HK-2 (cell line): ENCODE measurements at regions not wholly inside any gene's neighbourhood (a gene's known extent, or its start where the extent isn't known, plus 50 kb on each side); places are given as distances from the start of the nearest gene placed in this dataset.
A peak's percentile ranks its signal among the peaks of the same experiment; 100 is the strongest.
"Not testable (repeated sequence)": the region's sequence is repeated elsewhere in the genome, so short reads cannot be mapped to it uniquely, and the experiment has no call there.

Experiments
- DNase-seq: peaks from one replicate; pipeline ENCODE4 v3.0.0-alpha.2; 2018; ENCODE audit not compliant: unreplicated experiment

DNA sequence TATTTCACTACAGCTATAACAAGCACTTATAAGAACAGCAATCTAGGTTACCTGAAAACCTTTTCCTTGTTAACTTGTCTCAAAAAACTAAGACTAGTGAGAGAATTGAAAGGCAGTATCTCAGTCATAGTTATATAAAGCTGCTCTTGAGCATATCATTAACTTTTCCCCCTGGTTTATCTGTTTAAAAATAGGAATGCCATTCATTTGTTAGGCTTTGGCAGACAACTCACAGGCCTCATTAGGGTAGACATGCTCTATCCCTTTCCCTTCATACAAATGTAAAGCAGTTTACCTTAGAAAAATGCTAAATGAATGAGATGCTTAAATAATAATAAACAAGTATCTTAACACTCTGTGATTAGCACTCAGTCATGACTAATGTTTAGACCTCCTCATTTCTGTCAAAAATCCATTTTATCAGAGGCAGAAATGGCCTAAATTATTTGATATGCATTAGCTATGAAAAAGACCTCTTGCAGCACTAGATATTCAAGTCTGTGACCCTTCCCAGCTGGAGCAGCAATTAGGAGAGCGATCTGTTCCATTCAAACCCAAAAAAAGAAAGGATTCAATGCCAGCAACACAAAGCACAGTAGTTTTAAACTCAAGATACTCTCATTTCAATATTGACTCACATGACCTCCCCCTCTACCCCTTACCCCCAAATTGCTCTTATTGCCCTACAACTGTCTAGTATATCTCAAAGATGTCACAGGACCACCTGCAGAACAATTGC lies 1578.8 kb upstream of the WWC1 start:
- no peak for DNase-seq

DNA sequence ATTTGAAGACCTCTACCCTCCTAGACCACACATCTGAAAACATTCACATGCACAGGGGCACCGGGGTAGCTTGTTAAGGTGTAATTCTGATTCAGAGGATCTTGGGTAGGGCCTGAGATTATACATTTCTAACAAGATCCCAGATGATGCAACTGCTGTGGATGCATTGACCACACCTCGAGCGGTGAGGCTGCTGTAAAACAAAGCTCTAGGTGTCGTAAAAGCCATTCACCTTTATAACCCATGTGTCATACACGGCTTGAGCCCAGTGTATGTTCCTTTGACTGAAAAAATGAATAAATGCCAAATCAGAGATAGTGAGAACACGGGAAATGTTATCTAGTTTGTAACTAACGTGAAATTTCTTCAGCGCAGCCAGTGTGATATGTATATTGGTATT lies 1578.2 kb upstream of the WWC1 start:
- DNase-seq, result no peak

DNA sequence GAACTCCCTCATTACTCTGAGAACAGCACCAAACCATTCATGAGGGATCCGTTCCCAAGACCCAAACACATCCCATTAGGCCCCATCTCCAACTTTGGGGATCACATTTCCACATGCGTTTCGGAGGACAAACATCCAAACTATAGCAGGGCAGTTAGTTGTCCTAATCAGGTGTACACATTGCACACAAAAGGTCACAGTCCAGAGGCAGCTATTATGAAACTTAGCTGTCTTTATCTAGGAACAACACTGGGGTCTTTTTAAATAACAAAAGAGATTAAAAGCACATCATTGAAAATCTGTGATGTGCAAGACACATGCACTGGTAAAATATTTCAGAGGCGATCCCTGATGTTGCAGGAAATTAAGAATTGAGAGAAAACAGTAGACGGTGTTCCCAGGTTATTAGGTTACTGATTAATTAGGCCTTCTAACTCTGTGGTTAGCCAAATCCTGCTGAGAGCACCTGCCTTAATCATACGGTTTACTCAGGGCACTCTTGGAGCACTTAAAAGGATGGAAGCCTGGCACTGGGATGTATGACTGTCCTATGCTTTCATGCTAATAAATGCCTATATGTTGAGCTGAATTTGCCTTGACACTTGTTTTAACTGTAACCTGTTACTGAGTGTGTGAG lies 1574.5 kb upstream of the WWC1 start:
- DNase-seq, result no peak

DNA sequence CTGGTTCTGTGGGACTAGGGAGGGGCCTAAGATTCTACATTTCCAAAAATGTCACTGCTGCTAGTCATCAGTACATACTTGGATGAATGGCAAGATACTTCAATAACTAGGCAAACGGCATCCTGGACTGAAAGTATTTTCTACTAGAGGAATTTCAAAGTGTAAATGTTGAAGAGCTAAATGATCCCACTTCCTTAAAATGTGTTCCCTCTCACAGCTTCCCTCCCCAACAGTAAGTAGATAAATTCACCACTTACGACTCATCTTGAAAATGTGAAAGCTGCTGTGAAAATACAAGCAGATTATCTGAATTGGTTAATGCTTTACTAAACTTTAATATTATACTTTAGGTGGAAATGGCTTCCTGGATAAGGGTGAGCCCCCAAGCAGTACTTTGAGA lies 1571.5 kb upstream of the WWC1 start:
- no peak for DNase-seq

DNA sequence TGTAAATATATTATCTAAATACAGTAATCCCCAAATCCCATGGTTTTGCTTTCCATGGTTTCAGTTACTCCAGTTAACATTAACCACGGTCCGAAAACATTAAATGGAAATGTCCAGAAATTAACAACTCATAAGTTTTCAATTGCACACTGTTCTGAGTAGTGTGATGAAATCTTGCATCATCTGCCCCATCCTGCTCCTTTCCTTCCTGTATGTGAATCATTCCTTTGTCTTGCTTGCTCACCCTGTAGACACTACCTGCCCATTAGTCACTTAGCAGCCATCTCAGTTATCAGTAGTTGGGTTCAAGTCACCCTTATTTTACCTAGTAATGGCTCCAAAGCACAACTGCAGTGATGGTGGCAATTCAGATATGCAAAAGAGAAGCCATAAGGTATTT lies 1568.5 kb upstream of the WWC1 start:
- DNase-seq, result peak; percentile 8

DNA sequence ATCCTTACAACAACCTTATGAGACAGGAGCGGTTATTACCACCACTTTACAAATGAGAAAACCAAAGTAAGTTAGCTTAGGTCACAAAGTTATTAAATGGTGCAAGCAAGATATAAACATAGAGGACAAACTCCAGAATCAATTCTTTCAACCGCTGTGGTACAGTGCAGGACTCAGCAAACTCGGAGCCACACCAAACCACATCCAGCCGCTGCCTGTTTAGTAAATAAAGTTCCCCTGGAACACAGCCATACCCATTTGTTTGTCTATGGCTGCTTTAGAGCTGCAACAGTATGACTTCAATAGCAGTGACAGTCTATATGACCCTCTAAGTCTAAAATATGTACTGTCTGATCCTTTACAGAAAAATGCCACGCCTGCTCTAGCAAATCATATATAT lies 1567.2 kb upstream of the WWC1 start:
- DNase-seq, result no peak

DNA sequence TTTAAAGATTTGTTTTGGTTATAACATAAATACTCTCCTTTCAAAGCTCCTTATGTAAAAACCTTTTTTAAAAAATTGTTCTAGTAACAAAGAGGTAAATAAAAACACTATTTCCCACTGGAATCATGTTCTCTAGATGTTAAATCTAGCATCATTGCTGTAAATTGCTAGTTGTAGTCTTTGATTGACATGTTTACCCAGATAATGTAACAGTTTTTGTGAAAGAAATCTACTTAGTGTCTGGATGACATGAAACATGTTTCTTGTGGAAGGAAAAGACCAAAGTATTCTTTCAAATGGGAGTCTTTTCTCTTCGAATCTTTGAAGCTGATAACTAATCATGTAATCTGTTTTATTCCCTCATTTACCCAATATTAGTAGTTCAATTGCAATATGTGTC lies 1565.9 kb upstream of the WWC1 start:
- no peak for DNase-seq

DNA sequence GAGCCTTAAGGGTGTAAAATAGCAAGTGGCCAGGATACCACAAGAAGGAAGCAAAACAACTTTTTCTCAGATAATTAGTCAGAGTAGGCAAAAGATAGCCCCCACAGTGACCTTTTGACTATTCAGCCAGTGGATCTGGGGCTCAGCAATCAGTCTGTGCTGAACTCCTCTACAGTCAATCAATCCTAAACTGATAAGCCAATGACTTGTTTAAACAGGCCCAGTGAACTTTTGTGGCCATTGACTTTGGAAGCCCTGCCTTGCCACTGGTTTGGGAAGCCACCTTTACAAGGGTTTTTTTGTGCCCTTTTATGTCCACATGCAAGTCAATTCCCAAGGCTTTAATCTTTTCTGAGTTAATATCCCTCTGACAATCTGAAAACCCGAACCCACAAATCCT lies 1565.0 kb upstream of the WWC1 start:
- no peak for DNase-seq

DNA sequence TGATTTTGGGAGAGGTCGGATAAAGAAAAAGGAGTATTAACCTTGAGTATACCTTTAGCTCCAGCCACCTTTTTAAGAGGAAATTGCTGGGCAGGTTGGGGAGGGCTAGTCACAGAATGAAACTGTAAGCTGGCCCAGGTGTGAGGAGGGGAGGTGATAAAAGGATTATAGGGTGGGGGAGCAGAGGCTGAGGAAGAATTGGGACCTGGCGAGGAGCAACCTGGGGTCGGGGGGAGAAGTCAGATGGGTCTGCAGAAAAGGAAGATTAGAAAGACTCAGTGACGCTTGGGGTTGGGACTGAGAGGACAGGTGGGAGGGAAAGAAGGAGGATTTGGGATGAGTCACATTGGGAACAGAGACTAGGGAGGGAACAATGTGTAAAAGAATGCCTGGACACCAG lies 1548.5 kb upstream of the WWC1 start:
- DNase-seq, result not testable (repeated sequence)

DNA sequence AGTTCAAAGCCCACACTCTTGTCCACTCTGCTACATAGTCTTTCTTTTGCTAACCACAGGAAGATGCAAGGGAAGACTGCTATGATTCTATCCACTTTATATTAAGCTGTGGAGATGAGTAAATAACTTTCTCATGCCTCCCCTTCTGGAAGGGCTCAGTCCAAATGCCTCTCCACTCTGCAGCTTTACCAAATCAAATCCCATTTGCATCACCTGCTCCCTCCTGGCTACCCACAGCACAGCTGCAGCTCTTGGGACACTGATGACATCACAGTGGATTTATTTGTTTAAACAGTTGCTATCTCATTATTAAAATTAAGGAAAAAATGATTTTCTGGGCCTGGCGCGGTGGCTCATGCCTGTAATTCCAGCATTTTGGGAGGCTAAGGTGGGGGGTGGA lies 1544.9 kb upstream of the WWC1 start:
- no peak for DNase-seq

DNA sequence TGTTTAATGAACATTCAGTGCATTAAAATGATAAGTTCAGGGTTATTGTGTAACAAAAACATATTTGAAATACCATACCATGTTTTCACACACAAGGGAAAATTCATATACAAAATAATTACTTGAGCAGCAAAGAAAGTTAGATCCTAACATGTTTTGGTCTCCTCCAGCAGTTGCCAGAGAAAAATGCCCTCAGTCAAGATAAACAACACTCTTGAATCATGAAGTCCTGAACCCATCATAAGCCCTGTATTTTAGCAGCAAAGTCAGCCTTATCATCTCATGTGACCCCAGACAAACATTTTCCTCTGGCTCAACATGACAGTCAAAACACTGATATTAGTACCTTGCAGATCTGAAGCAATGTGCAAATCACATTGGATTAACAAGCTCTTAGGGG lies 1541.1 kb upstream of the WWC1 start:
- DNase-seq, result no peak

DNA sequence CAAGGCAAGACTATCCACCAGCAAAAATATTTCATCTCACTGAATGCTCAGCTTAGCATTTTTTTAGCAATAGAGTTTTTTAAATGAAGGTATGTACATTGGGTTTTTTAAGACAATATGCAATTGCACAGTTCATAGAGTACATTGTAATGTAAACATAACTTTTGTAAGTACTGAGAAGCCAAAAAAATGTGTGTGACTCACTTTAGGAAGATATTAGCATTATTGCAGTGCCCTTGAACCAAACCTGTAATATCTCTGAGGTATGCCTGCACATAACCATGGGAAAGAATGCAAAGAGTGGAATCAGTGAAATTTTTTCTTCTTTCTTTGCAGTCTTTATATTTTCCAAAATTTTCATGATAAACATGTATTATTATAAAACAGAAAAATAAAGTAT lies 1533.3 kb upstream of the WWC1 start:
- DNase-seq, result no peak

DNA sequence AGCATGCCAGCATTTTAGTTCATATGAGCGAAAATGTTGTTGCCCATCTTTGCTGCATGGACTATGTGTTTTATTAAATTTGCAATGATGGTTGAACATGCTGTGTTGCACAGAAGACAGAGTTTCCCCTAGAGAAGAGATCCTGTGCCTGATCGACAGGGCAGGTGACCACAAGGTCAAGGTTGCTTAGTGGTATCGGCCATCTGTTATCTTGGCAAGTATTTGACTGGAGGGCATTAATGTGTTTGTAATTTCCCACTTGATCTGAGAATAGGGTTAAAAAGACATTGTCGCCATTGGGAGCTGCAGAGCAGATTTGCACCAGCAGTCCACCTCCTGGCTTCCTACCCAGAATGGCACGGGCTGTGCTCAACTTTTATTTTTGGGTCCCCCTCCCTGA lies 1523.6 kb upstream of the WWC1 start:
- no peak for DNase-seq

DNA sequence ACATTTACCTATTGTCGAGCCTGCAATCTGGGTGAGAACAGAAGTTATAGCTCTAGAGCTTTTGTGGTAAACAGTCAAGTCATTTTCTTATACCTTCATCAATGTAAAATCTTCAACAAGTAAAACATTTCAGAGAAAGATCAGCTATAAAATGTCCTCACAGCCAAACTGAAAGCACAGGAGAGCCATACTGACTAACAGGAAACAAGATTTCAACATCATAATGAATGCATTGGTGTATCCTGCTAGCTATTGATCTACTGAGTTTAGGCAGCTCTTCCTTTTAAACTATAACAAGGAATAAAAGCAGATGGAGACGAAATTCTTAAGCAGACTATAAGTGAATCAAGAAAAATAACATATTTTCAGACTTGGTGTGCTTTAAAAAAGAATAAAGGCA lies 1522.9 kb upstream of the WWC1 start:
- no peak for DNase-seq

DNA sequence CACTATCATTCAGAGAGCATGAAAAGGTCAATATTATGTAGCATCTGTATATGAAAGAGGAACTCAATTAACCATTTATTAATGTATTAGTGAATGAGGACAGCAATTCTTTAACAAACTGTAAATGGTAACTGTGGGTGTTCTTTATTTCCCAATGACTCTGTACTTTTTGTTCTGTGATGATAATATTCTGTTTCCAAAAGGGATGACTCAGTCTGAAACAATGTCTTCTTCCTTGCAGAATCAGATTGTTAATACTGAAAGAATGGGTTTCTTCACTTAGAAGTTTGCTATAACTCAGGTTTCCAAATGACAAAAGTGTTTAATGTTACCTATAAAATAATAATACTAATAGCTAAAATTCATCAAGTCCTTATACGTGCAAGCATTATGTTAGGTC lies 1518.7 kb upstream of the WWC1 start:
- no peak for DNase-seq

DNA sequence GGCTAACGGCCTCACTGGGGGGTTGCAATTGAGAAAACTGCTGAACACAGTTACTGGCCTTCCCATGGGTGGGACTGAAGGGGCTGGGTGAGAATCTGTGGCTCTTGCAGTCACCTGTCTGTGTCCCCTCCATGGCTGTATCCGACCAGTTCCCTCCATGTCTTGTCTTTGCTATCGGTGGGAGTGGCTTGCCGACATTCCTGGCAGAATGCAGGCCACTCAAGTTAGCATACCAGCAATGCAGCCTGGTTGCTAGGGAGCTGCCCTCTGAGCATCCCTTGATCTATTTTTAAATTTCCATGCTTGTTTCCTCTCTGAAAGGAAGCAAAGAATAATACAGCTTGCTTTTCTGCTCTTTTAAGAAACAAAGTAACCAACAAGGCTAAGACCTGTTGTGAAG lies 1509.7 kb upstream of the WWC1 start:
- no peak for DNase-seq

DNA sequence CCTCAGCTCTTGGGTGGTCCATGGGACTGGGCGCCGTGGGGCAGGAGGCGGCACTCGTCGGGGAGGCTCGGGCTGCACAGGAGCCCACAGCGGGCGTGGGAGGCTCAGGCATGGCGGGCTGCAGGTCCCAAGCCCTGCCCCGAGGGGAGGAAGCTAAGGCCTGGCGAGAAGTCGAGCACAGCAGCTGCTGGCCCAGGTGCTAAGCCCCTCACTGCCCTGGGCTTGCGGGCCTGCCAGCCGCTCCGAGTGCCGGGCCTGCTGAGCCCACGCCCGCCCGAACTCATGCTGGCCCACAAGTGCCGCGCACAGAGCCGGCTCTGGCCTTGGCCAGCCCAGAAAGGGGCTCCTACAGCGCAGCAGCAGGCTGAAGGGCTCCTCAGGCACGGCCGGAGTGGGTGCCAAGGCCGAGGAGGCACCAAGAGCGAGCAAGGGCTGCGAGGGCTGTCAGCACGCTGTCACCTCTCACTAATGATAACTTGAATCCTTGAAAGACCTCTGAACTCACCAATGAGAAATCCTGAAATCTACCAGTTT lies 1506.8 kb upstream of the WWC1 start:
- no peak for DNase-seq

DNA sequence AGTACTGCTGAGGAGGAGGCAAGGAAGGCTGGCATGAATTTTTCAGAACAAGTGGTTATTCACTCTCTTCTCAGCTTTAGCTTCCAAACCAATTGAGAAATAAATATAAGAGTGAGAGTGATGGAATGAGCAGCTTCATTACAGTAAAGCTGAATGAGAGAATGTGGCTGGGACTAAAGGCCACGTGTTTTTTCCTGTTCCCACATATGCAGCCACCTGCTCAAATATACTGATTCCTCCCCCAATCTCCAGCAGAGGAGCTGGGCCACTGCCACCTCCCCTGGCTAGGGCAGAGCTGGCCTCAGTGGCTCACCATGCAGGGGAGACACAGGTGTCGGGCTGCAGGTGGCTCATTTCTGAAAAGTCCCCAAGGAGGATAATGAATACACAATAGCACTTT lies 1505.3 kb upstream of the WWC1 start:
- no peak for DNase-seq

DNA sequence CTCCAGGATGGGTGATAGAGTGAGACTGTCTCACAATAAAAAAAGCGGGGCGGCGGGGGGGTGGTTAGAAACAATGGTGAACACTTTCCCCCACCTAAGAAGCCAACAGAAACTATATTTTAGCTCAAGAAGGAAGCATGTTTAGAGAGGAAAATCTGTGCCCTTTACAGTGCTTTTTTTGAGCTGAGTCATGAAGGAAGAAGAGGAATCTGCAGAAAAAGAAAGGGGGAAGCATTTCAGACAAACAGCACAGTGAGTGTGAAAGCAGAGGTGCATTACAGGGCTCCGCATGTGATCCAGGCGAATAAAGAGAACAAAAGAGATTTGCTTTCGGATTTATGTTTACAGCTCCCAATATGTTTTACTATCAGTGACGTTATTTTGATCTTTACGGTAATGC lies 1504.6 kb upstream of the WWC1 start:
- no peak for DNase-seq

DNA sequence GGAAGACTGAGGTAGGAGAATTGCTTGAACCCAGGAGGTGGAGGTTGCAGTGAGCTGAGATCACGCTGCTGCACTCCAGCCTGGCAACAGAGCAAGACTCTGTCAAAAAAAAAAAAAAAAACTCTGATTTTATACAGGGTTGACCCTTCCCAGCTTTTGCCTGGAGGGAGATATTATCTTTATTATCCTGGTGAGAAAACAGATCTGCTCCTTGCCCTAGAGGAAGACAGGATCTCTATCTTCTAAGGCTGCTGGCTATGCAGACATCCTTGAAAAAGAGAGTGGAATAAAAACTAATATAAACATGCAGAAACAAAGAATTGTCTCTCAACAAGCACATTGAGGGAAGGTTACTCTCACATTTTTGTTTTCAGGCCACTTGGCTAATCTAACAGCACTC lies 1503.4 kb upstream of the WWC1 start:
- no peak for DNase-seq

DNA sequence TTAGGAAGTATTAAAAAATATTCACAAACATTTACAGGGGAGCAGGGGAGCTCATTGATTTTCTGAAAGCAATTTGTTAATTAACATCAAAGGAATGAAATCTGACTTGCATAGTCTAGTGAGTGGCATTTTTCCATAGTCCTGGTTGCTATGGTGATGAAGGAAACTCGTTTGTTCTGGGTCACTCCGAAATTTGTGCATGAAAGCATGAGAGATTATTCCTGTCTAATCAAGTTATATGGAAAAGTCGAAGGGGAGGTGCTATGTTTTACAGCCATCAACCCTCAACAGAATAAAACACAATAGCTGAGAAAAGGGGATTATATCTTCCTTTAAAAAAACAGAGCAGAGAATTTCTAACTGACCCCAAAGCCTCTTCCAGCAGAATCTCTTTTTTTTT lies 1495.7 kb upstream of the WWC1 start:
- DNase-seq, result no peak

DNA sequence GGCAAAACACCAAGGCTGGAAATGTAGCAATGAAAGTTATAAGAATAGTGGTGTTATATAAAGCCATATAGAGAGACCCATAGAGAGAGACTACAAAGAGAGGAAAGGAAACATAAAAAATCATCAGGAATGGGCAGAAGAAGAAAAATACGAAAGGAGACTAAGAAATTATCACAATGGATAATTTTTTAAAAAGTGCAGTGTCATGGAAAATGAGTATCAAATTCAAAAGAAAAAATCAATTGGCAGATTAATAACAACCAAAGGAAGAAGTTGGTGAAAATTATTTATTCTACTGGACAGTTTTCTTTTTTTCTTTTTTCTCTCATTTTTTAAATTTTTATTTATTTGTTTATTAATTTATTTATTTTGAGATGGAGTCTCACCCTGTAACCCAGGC lies 1488.4 kb upstream of the WWC1 start:
- DNase-seq, result no peak

DNA sequence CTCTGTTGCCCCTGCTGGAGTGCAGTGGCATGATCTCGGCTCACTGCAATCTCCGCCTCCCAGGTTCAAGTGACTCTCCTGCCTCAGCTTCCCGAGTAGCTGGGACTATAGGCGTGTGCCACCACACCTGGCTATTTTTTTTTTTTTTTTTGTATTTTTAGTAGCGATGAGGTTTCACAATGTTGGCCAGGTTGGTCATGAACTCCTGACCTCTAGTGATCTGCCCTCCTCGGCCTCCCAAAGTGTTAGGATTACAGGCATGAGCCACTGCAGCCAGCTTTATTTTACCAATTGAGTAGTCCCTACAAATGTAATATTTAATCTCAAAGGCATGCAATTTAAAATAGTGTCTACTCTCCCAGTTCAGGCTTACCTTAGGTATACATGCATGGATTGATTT lies 1487.2 kb upstream of the WWC1 start:
- not testable (repeated sequence) for DNase-seq

DNA sequence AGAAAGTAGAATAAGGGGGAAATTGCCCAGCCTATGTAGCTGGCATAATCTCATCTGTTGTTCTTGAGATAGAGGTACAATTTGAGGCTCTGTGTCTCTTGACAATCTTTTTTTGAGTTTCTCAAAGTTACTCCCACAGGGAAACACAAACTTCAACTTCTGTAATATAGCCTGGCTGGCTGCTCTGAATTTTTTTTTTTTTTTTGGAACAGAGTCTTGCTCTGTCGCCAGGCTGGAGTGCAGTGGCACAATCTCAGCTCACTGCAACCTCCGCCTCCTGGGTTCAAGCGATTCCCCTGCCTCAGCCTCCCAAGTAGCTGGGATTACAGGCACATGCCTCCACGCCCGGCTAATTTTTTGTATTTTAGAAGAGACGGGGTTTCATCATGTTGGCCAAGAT lies 1486.8 kb upstream of the WWC1 start:
- not testable (repeated sequence) for DNase-seq
